ENCODE measurements at regions not wholly inside any gene's neighbourhood (a gene's known extent, or its start where the extent isn't known, plus 50 kb on each side); places are given as distances from the start of the nearest gene placed in this dataset.

- TF ChIP-seq CTCF (conservative IDR thresholded peaks at IDR 0.05) = no peak
- TF ChIP-seq ZFX (IDR thresholded peaks at IDR 0.05) = no peak
These were observed 438.5 kb downstream of the LRIG3 start for GRCh38 chr12:58481811-58482210.

Data from C4-2B (cell line).